ENCODE measurements at regions not wholly inside any gene's neighbourhood (a gene's known extent, or its start where the extent isn't known, plus 50 kb on each side); places are given as distances from the start of the nearest gene placed in this dataset.

DNA sequence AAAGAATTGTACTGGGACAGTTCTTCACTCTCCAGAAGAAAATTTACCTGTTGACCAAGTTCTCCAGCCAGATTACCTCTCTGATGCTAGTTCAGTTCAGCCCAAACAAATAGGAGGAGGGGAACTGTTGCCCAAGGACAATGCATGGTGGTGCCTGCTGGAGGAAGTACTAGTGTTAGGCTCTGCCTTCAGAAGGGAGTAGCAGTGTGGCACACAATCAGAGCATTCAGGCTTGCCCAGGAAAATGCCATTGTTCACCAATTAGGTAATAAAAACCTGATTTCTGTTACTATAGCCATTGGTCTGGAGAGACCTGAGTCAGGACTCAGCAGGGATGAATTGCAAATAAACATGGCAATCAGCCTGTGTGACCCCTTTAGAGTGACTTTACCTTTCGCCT, 720.8 kb upstream of the ZNF608 start:
- H3K9ac ChIP-seq (ENCODE audit: low read depth in 1 of 2, low read length in 2 of 2), result no peak overlapping the region
- H3K36me3 ChIP-seq (ENCODE audit: control insufficient read depth in 4 of 4, insufficient read depth in 3 of 4, low read depth in 1 of 4, low read length in 3 of 4), result no peaks in the 10 kb centered on the region
- WGBS, result 92% methylated on average over 1 of the region's 1 CpG
- H3K4me3 ChIP-seq (ENCODE audit: low read depth in 1 of 3, low read length in 3 of 3), result no peak overlapping the region
- H3K9me3 ChIP-seq (ENCODE audit: control insufficient read depth in 4 of 4, low read length in 3 of 4), result no peaks in the 10 kb centered on the region
- no peaks in the 10 kb centered on the region for H3K27me3 ChIP-seq (ENCODE audit: control insufficient read depth in 4 of 4, insufficient read depth in 4 of 4, low read length in 3 of 4)
- H3K4me1 ChIP-seq (ENCODE audit: control insufficient read depth in 4 of 4, insufficient read depth in 4 of 4, low read length in 3 of 4), result no peaks in the 10 kb centered on the region
- no peak overlapping the region for H3K27ac ChIP-seq (ENCODE audit: low read depth in 1 of 2, low read length in 2 of 2)
- no peak for TF ChIP-seq RXRA (IDR thresholded peaks at IDR 0.05)
- TF ChIP-seq, protein P1, sequence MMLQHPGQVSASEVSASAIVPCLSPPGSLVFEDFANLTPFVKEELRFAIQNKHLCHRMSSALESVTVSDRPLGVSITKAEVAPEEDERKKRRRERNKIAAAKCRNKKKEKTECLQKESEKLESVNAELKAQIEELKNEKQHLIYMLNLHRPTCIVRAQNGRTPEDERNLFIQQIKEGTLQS (IDR thresholded peaks at IDR 0.05), result no peak
- TF ChIP-seq FOXA2 (IDR thresholded peaks at IDR 0.05), result no peak
- TF ChIP-seq FOXA1 (IDR thresholded peaks at IDR 0.05), result no peak
- TF ChIP-seq SP1 (IDR thresholded peaks at IDR 0.05), result no peak
- no peak for TF ChIP-seq HNF4A (conservative IDR thresholded peaks at IDR 0.05)
- TF ChIP-seq TAF1 (conservative IDR thresholded peaks at IDR 0.05), result no peak
- TF ChIP-seq EGR1 (IDR thresholded peaks at IDR 0.05; ENCODE audit: low read depth in 2 of 2), result no peak
- TF ChIP-seq JUND (IDR thresholded peaks at IDR 0.05), result no peak
- TF ChIP-seq MAX (IDR thresholded peaks at IDR 0.05), result no peak
- no peak for TF ChIP-seq CTCF (IDR thresholded peaks at IDR 0.05; ENCODE audit: low read depth, low read length, missing input control)
- TF ChIP-seq HNF4G (IDR thresholded peaks at IDR 0.05), result no peak
- no peak for TF ChIP-seq GABPA (IDR thresholded peaks at IDR 0.05 in 1 of 2, conservative IDR thresholded peaks at IDR 0.05 in 1 of 2)
- TF ChIP-seq, protein P2, sequence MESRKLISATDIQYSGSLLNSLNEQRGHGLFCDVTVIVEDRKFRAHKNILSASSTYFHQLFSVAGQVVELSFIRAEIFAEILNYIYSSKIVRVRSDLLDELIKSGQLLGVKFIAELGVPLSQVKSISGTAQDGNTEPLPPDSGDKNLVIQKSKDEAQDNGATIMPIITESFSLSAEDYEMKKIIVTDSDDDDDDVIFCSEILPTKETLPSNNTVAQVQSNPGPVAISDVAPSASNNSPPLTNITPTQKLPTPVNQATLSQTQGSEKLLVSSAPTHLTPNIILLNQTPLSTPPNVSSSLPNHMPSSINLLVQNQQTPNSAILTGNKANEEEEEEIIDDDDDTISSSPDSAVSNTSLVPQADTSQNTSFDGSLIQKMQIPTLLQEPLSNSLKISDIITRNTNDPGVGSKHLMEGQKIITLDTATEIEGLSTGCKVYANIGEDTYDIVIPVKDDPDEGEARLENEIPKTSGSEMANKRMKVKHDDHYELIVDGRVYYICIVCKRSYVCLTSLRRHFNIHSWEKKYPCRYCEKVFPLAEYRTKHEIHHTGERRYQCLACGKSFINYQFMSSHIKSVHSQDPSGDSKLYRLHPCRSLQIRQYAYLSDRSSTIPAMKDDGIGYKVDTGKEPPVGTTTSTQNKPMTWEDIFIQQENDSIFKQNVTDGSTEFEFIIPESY (IDR thresholded peaks at IDR 0.05), result no peak
- TF ChIP-seq REST (IDR thresholded peaks at IDR 0.05), result no peak
- TF ChIP-seq YY1 (IDR thresholded peaks at IDR 0.05), result no peak
- no peak for TF ChIP-seq NR2F2 (IDR thresholded peaks at IDR 0.05)
- no peak for DNase-seq (ENCODE audit: low spot score)

All from liver (tissue), 8 donors.